AG04450 (cell line): ENCODE measurements at regions not wholly inside any gene's neighbourhood (a gene's known extent, or its start where the extent isn't known, plus 50 kb on each side); places are given as distances from the start of the nearest gene placed in this dataset.

Experiments used
- CTCF ChIA-PET: fragments of 300-600, 350-600 bp; formaldehyde crosslinking; extraction: SDS; loops from one replicate; lab custom pipeline; 2022; ENCODE audit warnings: antibody characterized with exemption, inconsistent platforms; lab: Charles Lee
- POLR2A ChIA-PET: fragments of 350-600 bp; formaldehyde crosslinking; extraction: SDS; loops from one replicate; lab custom pipeline; 2021; ENCODE audit warnings: antibody characterized with exemption, inconsistent platforms; lab: Yijun Ruan, JAX
- DNase-seq: peaks from one replicate; pipeline ENCODE4 v3.0.0-alpha.2; 2011; ENCODE audit warnings: low read depth, low spot score
- H3K27ac ChIP-seq: one replicate; pipeline ENCODE4 v1.5.1; 2012; ENCODE audit warnings: low read depth, low read length, control low read depth
- H3K27me3 ChIP-seq: one replicate; pipeline ENCODE4 v1.6.0; 2012; ENCODE audit warnings: low read length; ENCODE audit not compliant: control insufficient read depth, insufficient read depth
- H3K4me3 ChIP-seq: 2 replicates; pipeline ENCODE4 v1.5.1; 2011; ENCODE audit warnings: mild to moderate bottlenecking, low read depth, low read length, control low read depth
- H3K9me3 ChIP-seq: 2 replicates; pipeline ENCODE4 v1.5.1; 2012; ENCODE audit warnings: low read length; ENCODE audit not compliant: control insufficient read depth, insufficient read depth
- TF ChIP-seq, protein P1 (sequence below): IDR thresholded peaks from 2 replicates; pipeline ENCODE4 v1.5.1; 2011; ENCODE audit warnings: low read depth, low read length, control low read depth, inconsistent platforms

DNA sequence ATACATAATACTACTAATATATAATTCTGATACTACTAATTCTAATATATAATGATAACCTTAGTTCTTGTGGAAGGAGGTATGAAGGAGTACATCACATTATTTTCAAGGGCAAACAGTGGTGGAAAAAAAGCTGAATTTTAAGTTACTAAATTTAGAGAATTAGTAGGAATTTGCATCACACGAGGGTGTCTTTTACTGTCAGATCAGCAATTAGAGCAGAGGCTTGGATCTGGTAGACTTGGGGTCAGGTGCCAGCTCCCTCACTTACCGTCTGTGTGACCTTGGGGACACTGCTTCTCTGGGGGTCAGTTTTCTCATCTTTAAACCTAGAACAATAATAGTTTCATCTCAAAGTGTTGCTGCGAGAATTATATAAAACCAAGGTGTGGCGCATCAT is 114.1 kb upstream of the NEDD4L start:
- no peaks in the 10 kb centered on the region for H3K27me3 ChIP-seq
- no peaks in the 10 kb centered on the region; the same call in 1 of the 2 replicates for H3K9me3 ChIP-seq
- POLR2A ChIA-PET, result no interaction called here
- TF ChIP-seq, protein P1, sequence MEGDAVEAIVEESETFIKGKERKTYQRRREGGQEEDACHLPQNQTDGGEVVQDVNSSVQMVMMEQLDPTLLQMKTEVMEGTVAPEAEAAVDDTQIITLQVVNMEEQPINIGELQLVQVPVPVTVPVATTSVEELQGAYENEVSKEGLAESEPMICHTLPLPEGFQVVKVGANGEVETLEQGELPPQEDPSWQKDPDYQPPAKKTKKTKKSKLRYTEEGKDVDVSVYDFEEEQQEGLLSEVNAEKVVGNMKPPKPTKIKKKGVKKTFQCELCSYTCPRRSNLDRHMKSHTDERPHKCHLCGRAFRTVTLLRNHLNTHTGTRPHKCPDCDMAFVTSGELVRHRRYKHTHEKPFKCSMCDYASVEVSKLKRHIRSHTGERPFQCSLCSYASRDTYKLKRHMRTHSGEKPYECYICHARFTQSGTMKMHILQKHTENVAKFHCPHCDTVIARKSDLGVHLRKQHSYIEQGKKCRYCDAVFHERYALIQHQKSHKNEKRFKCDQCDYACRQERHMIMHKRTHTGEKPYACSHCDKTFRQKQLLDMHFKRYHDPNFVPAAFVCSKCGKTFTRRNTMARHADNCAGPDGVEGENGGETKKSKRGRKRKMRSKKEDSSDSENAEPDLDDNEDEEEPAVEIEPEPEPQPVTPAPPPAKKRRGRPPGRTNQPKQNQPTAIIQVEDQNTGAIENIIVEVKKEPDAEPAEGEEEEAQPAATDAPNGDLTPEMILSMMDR, result no peak
- no peak overlapping the region for H3K27ac ChIP-seq
- H3K4me3 ChIP-seq, result no peak overlapping the region
- CTCF ChIA-PET, result interaction anchor here (1.2 kb wide), 1 partner anchor 29 kb away, joined by 3 read pairs; no protein-coding TSS in a partner anchor
- no peak for DNase-seq

DNA sequence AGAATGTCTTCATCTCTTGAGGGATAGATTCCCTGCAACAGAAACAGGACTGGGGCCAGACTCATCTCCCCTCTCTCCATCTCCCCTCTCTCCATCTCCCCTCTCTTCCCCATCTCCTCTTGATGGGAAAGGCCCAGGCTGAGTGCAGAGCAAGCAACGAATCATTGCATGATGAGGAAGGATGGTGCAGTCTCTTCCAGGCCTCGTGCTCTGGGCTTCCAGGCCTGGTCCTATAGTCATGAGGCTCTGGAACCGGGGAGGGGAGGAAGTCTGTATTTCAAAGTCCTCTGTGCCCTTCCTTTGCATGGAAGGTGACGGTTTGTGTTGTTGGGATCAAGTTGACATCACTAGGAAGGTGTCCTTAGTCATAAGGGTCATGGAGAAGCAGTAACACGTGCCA is 115.6 kb upstream of the NEDD4L start:
- no peak overlapping the region for H3K4me3 ChIP-seq
- no peak overlapping the region for H3K27ac ChIP-seq
- CTCF ChIA-PET, result no interaction called here
- DNase-seq, result no peak
- H3K27me3 ChIP-seq, result no peaks in the 10 kb centered on the region
- POLR2A ChIA-PET, result no interaction called here
- H3K9me3 ChIP-seq, result no peaks in the 10 kb centered on the region; the same call in 1 of the 2 replicates
- TF ChIP-seq, protein P1, result no peak

DNA sequence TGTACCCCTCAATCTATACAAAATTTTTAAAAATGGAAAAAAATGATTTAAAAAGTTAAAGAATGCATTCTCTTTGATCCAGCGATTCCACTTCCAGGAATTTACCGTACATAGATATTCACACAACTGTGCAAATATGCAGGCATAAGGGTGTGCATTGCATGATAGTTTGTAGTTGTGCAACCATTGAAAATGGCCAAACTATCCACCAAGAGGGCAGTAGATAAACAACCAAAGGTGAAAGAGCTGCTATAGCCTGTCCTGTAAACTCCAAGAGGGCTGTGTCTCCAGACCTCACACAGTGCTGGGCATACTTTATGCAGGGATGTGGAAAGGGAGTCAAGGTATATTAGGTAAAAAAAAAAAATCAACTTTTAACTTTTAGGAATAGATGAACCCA is 116.5 kb upstream of the NEDD4L start:
- TF ChIP-seq, protein P1, result no peak
- no peak for DNase-seq
- ChIA-PET CTCF (interaction anchor here (1.1 kb wide), 1 partner anchor 45 kb away, joined by 3 read pairs; no protein-coding TSS in a partner anchor), POLR2A (no interaction called here)
- no peak overlapping the region for H3K4me3 ChIP-seq
- no peak overlapping the region for H3K27ac ChIP-seq
- H3K9me3 ChIP-seq, result no peaks in the 10 kb centered on the region; the same call in 1 of the 2 replicates
- no peaks in the 10 kb centered on the region for H3K27me3 ChIP-seq

DNA sequence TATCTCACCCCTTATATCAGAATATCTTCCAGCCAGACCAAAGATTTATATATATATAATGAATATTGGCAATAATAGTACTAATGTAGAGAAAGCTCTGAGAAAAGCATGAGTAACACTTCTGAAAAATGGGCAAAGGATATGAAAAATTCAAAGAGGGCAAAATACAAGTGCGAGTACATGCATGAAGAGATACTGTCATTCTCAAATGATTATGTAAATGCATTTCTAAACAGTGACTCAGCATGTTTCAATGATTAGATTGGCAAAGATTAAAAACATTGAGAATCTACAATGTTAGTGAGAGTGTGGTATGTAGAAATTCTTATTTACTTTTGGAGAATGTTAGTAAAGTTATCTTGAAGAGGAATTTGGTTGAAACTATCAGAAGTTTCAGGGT is 118.3 kb upstream of the NEDD4L start:
- DNase-seq, result peak; percentile 24
- Histone ChIP-seq H3K27me3 (no peaks in the 10 kb centered on the region), H3K27ac (peak overlapping the region; percentile 31), H3K4me3 (no peak overlapping the region), H3K9me3 (no peaks in the 10 kb centered on the region; the same call in 1 of the 2 replicates)
- TF ChIP-seq, protein P1, result no peak
- ChIA-PET POLR2A (no interaction called here), CTCF (no interaction called here)

DNA sequence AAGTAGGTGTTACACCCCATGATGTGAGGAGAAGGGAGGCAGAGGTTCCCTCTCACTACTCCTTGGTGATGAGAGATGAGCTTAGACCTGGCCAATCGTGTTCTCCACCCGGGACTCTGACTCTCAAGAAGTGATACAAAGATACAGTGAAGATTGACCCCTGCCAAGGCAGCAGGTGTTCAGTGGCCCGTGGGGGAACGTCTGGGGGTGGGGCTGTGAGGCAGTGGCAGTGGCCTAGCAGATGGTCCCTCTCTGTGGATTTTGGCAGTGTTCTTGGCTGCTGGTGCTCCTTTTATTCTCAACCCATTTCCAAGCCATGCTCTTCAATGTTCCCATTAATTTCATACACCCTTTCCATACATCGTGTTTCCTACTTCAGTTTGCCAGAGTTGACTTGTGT is 120.4 kb upstream of the NEDD4L start:
- TF ChIP-seq, protein P1, result no peak
- CTCF ChIA-PET, result no interaction called here
- Histone ChIP-seq H3K27ac (no peak overlapping the region), H3K9me3 (no peaks in the 10 kb centered on the region; the same call in none of the 2 replicates), H3K27me3 (no peaks in the 10 kb centered on the region), H3K4me3 (no peak overlapping the region)
- POLR2A ChIA-PET, result interaction anchor here (0.6 kb wide), 1 partner anchor 30 kb away, joined by 6 read pairs; no protein-coding TSS in a partner anchor
- DNase-seq, result no peak
